ENCODE measurements at regions not wholly inside any gene's neighbourhood (a gene's known extent, or its start where the extent isn't known, plus 50 kb on each side); places are given as distances from the start of the nearest gene placed in this dataset.

GRCh38 chr7:22647451-22648257 lies 79.3 kb upstream of the IL6 start:
- H3K36me3 ChIP-seq (replicated peaks in 1 of 2; ENCODE audit: control insufficient read depth in 1 of 2, insufficient read depth in 2 of 2, low read length in 2 of 2) = no peaks in the 10 kb centered on the region
- no peaks in the 10 kb centered on the region for H3K27me3 ChIP-seq (ENCODE audit: control insufficient read depth in 2 of 2, insufficient read depth in 2 of 2, low read length in 2 of 2)
- peaks cover 25 to 27% of the 10 kb centered on the region in 2 donors for H3K9me3 ChIP-seq (replicated peaks in 1 of 2; ENCODE audit: control insufficient read depth in 1 of 2, insufficient read depth in 1 of 2, low read length in 2 of 2)
- no peak overlapping the region for H3K4me3 ChIP-seq (replicated peaks in 1 of 3; ENCODE audit: low read depth in 2 of 3, low read length in 3 of 3)
- H3K27ac Mint-ChIP-seq = no peak overlapping the region
- no peak for TF ChIP-seq CTCF (IDR thresholded peaks at IDR 0.05)
- WGBS (ENCODE audit: insufficient coverage) = 100% methylated on average over 3 of the region's 3 CpGs
- no peak overlapping the region for H3K9ac ChIP-seq (ENCODE audit: insufficient read depth, low read length, poor library complexity, severe bottlenecking)
- no peaks in the 10 kb centered on the region for H3K36me3 Mint-ChIP-seq
- no peaks in the 10 kb centered on the region for H4K20me1 ChIP-seq (ENCODE audit: insufficient read depth, low read length)
- H3K79me2 ChIP-seq (ENCODE audit: insufficient read depth, low read length) = no peaks in the 10 kb centered on the region
- no peak overlapping the region for H3K27ac ChIP-seq (ENCODE audit: low read depth in 1 of 2, low read length in 2 of 2)
- H2AFZ ChIP-seq (ENCODE audit: insufficient read depth, low read depth, low read length, poor library complexity, severe bottlenecking) = no peak overlapping the region
- H3K4me1 ChIP-seq (ENCODE audit: control insufficient read depth in 1 of 2, insufficient read depth in 2 of 2, low read length in 2 of 2) = no peaks in the 10 kb centered on the region
- H3K4me1 Mint-ChIP-seq = no peaks in the 10 kb centered on the region
- H3K4me3 Mint-ChIP-seq = no peak overlapping the region
- H3K27me3 Mint-ChIP-seq (ENCODE audit: low read depth in 3 of 3) = peaks cover 1 to 4% (median 3%) of the 10 kb centered on the region in 3 donors
- peaks cover 22 to 53% (median 34%) of the 10 kb centered on the region in 7 donors for H3K9me3 Mint-ChIP-seq
- intact Hi-C loops (cut with micrococcal nuclease) = no loop called here
- no peak overlapping the region for H3K4me2 ChIP-seq (replicated peaks; ENCODE audit: extremely low read depth, low read length, poor library complexity, severe bottlenecking)
- no peak for DNase-seq

GRCh38 chr7:22645418-22646181 lies 81.4 kb upstream of the IL6 start:
- peaks cover 22 to 56% (median 39%) of the 10 kb centered on the region in 7 donors for H3K9me3 Mint-ChIP-seq
- H2AFZ ChIP-seq (ENCODE audit: insufficient read depth, low read depth, low read length, poor library complexity, severe bottlenecking) = no peak overlapping the region

More at GRCh38 chr7:22645418-22646181, 81.4 kb upstream of the IL6 start:
- Histone ChIP-seq H3K9me3 (replicated peaks in 1 of 2; ENCODE audit: control insufficient read depth in 1 of 2, insufficient read depth in 1 of 2, low read length in 2 of 2) (peaks cover 27 to 30% of the 10 kb centered on the region in 2 donors), H3K79me2 (ENCODE audit: insufficient read depth, low read length) (no peaks in the 10 kb centered on the region), H3K27ac (ENCODE audit: low read depth in 1 of 2, low read length in 2 of 2) (no peak overlapping the region), H3K9ac (ENCODE audit: insufficient read depth, low read length, poor library complexity, severe bottlenecking) (no peak overlapping the region), H3K27me3 (ENCODE audit: control insufficient read depth in 2 of 2, insufficient read depth in 2 of 2, low read length in 2 of 2) (no peaks in the 10 kb centered on the region), H3K4me3 (replicated peaks in 1 of 3; ENCODE audit: low read depth in 2 of 3, low read length in 3 of 3) (no peak overlapping the region), H3K36me3 (replicated peaks in 1 of 2; ENCODE audit: control insufficient read depth in 1 of 2, insufficient read depth in 2 of 2, low read length in 2 of 2) (no peaks in the 10 kb centered on the region), H3K4me2 (replicated peaks; ENCODE audit: extremely low read depth, low read length, poor library complexity, severe bottlenecking) (no peak overlapping the region), H4K20me1 (ENCODE audit: insufficient read depth, low read length) (no peaks in the 10 kb centered on the region), H3K4me1 (ENCODE audit: control insufficient read depth in 1 of 2, insufficient read depth in 2 of 2, low read length in 2 of 2) (no peaks in the 10 kb centered on the region)
- H3K27me3 Mint-ChIP-seq (ENCODE audit: low read depth in 3 of 3) = peaks cover 0 to 3% (median 3%) of the 10 kb centered on the region in 3 donors
- no peaks in the 10 kb centered on the region for H3K4me1 Mint-ChIP-seq
- intact Hi-C loops (cut with micrococcal nuclease) = no loop called here
- no peak overlapping the region for H3K4me3 Mint-ChIP-seq
- no peak for DNase-seq
- H3K36me3 Mint-ChIP-seq = no peaks in the 10 kb centered on the region
- no peak overlapping the region for H3K27ac Mint-ChIP-seq
- no peak for TF ChIP-seq CTCF (IDR thresholded peaks at IDR 0.05)

Measured in CD14-positive monocyte (primary cell).